SH-SY5Y (cell line): ENCODE measurements at regions not wholly inside any gene's neighbourhood (a gene's known extent, or its start where the extent isn't known, plus 50 kb on each side); places are given as distances from the start of the nearest gene placed in this dataset.

Experiments
- GATA2 ChIP-seq: IDR thresholded peaks from 2 replicates; pipeline ENCODE4 v1.6.1; 2011; ENCODE audit warnings: mild to moderate bottlenecking, low read depth, low read length
- GATA3 ChIP-seq: IDR thresholded peaks from 2 replicates; pipeline ENCODE4 v1.6.1; 2011; ENCODE audit warnings: low read depth, mild to moderate bottlenecking, low read length, moderate library complexity

DNA sequence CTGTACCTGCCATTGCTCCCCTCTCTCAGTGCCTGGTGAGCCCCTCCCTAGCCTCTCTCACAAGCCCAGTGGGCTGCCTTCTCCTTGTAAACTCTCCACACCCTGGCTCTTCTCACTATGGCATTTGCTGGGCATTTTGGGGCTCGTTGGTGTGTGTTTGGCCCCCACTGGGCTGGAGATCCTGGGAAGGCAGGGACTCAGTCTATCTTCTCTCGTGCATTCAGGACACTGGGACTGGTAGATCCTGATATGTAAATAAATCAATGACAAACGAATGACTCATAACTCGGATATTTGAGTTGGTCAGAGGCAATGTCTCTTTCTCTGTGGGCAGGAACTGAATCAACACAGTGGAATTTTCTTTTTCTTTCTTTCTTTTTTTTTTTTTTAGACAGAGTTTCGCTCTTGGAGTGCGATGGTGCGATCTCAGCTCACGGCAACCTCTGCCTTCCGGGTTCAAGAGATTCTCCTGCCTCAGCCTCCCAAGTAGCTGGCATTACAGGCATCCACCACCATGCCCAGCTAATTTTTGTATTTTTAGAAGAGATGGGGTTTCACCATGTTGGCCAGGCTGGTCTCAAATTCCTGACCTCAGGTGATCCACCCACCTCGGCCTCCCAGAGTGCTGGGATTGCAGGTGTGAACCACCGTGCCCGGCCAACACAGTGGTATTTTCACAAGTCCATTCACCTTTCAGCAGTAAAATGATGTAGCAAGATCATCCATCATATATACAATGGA is 144.6 kb upstream of the SPRED2 start:
- TF ChIP-seq GATA2 (no peak), GATA3 (no peak)
